Neuronal stem cell (in vitro differentiated cells): ENCODE measurements at regions not wholly inside any gene's neighbourhood (a gene's known extent, or its start where the extent isn't known, plus 50 kb on each side); places are given as distances from the start of the nearest gene placed in this dataset.

Experiments used
- DNase-seq: peaks from one replicate; pipeline ENCODE4 v3.0.0-alpha.2; 2013; ENCODE audit warnings: low spot score
- H2AFZ ChIP-seq: one replicate; pipeline ENCODE4 v1.6.1; 2013; ENCODE audit warnings: mild to moderate bottlenecking, low read length, inconsistent platforms
- H2AK5ac ChIP-seq: 2 replicates; pipeline ENCODE4 v1.6.1; 2013; ENCODE audit warnings: low read depth, mild to moderate bottlenecking, inconsistent platforms, low read length, moderate library complexity, mixed read lengths
- H2BK120ac ChIP-seq: 2 replicates; pipeline ENCODE4 v1.6.1; 2013; ENCODE audit warnings: low read depth, mild to moderate bottlenecking, inconsistent platforms, low read length, moderate library complexity, mixed read lengths
- H2BK12ac ChIP-seq: one replicate; pipeline ENCODE4 v1.6.1; 2013; ENCODE audit warnings: low read length, inconsistent platforms
- H2BK15ac ChIP-seq: 2 replicates; pipeline ENCODE4 v1.6.1; 2013; ENCODE audit warnings: mild to moderate bottlenecking, low read length, inconsistent platforms, mixed read lengths
- H2BK5ac ChIP-seq: one replicate; pipeline ENCODE4 v1.6.1; 2013; ENCODE audit warnings: inconsistent platforms, mild to moderate bottlenecking, low read length, moderate library complexity
- H3K14ac ChIP-seq: one replicate; pipeline ENCODE4 v1.6.1; 2013; ENCODE audit warnings: low read length, inconsistent platforms
- H3K18ac ChIP-seq: 2 replicates; pipeline ENCODE4 v1.6.1; 2013; ENCODE audit warnings: low read length, inconsistent platforms
- H3K23ac ChIP-seq: 2 replicates; pipeline ENCODE4 v1.6.1; 2013; ENCODE audit warnings: low read depth, mild to moderate bottlenecking, mixed read lengths, low read length, inconsistent platforms; ENCODE audit not compliant: poor library complexity
- H3K27ac ChIP-seq: replicated peaks from 3 replicates; pipeline ENCODE4 v1.5.1; 2013; ENCODE audit warnings: low read length, inconsistent platforms
- H3K27me3 ChIP-seq, 3 experiments: 2 replicates each; pipeline ENCODE4 v1.6.1; 2013; ENCODE audit warnings: low read length in 3 of 3, mild to moderate bottlenecking in 2 of 3, inconsistent platforms in 1 of 3, low read depth in 1 of 3, mixed read lengths in 1 of 3, moderate library complexity in 1 of 3; ENCODE audit not compliant: control insufficient read depth in 3 of 3, insufficient read depth in 3 of 3
- H3K36me3 ChIP-seq, 2 donors: replicated peaks in 1 of 2; 2 replicates each; pipeline ENCODE4 v1.6.1; 2013; ENCODE audit warnings: low read length in 2 of 2; ENCODE audit not compliant: control insufficient read depth in 2 of 2, insufficient read depth in 2 of 2
- H3K4ac ChIP-seq: 2 replicates; pipeline ENCODE4 v1.6.1; 2013; ENCODE audit warnings: inconsistent platforms, mild to moderate bottlenecking, low read length, moderate library complexity
- H3K4me1 ChIP-seq, 2 donors: 1 replicate in 1 of 2; 2 replicates in 1 of 2; pipeline ENCODE4 v1.6.1; 2013; ENCODE audit warnings: low read length in 2 of 2, low read depth in 1 of 2; ENCODE audit not compliant: control insufficient read depth in 2 of 2, insufficient read depth in 1 of 2
- H3K4me2 ChIP-seq: one replicate; pipeline ENCODE4 v1.6.1; 2013; ENCODE audit warnings: mild to moderate bottlenecking, low read length, inconsistent platforms; ENCODE audit not compliant: insufficient read depth, poor library complexity, severe bottlenecking
- H3K4me3 ChIP-seq, 2 donors: 2 replicates each; pipeline ENCODE4 v1.5.1; 2013; ENCODE audit warnings: low read length in 2 of 2, mild to moderate bottlenecking in 2 of 2, inconsistent platforms in 1 of 2, moderate library complexity in 1 of 2
- H3K79me1 ChIP-seq: one replicate; pipeline ENCODE4 v1.6.1; 2013; ENCODE audit warnings: low read depth, mild to moderate bottlenecking, inconsistent platforms, low read length, moderate library complexity
- H3K9ac ChIP-seq: one replicate; pipeline ENCODE4 v1.6.1; 2013; ENCODE audit warnings: mild to moderate bottlenecking, low read depth, low read length, inconsistent platforms; ENCODE audit not compliant: poor library complexity
- H3K9me3 ChIP-seq, 2 donors: replicated peaks in 1 of 2; 2 replicates each; pipeline versions ENCODE3 to v1.6.1; 2013; ENCODE audit warnings: low read length in 2 of 2, mild to moderate bottlenecking in 2 of 2, inconsistent platforms in 1 of 2, low read depth in 1 of 2, mixed read lengths in 1 of 2, moderate library complexity in 1 of 2; ENCODE audit not compliant: control insufficient read depth in 2 of 2, insufficient read depth in 1 of 2
- H4K8ac ChIP-seq: one replicate; pipeline ENCODE4 v1.6.1; 2013; ENCODE audit warnings: low read depth, mild to moderate bottlenecking, inconsistent platforms, low read length, moderate library complexity
- H4K91ac ChIP-seq: one replicate; pipeline ENCODE4 v1.6.1; 2013; ENCODE audit warnings: low read length, low read depth, mild to moderate bottlenecking, inconsistent platforms; ENCODE audit not compliant: poor library complexity
- WGBS, 2 donors: extraction: QIAGEN DNeasy Blood & Tissue Kit; methylation state at CpG; one replicate each; pipeline ENCODE4 v1.1.7; 2013; ENCODE audit warnings: missing lambda C conversion rate in 2 of 2, mixed read lengths in 1 of 2; ENCODE audit not compliant: insufficient read length in 2 of 2, insufficient replicate concordance in 1 of 2; ENCODE audit errors: extremely low coverage in 2 of 2; 5-methylcytosine and 5-hydroxymethylcytosine counted together

- Histone ChIP-seq H3K27me3 (no peaks in the 10 kb centered on the region), H2BK15ac (no peak overlapping the region), H2BK120ac (no peak overlapping the region), H3K9ac (no peak overlapping the region), H3K4me2 (no peak overlapping the region), H3K27ac (no peak overlapping the region), H3K14ac (no peak overlapping the region), H3K23ac (no peak overlapping the region), H3K4me1 (no peaks in the 10 kb centered on the region), H3K79me1 (no peaks in the 10 kb centered on the region), H3K36me3 (no peaks in the 10 kb centered on the region), H2AK5ac (no peak overlapping the region), H4K91ac (no peak overlapping the region), H2BK5ac (no peak overlapping the region), H3K4me3 (no peak overlapping the region), H3K9me3 (no peaks in the 10 kb centered on the region), H3K18ac (no peak overlapping the region), H2BK12ac (no peak overlapping the region), H4K8ac (no peak overlapping the region), H2AFZ (no peak overlapping the region), H3K4ac (no peak overlapping the region)
- DNase-seq = no peak
- WGBS, 2 donors = no CpG with 5 or more reads among the region's 3 CpGs
These were observed 834.3 kb downstream of the KCNT2 start for GRCh38 chr1:195773931-195774330.

- Histone ChIP-seq H3K23ac (no peak overlapping the region), H3K4me1 (no peaks in the 10 kb centered on the region), H3K27me3 (no peaks in the 10 kb centered on the region), H3K9me3 (no peaks in the 10 kb centered on the region), H3K4ac (no peak overlapping the region), H3K4me3 (no peak overlapping the region), H2AK5ac (no peak overlapping the region), H2BK12ac (no peak overlapping the region), H2BK15ac (no peak overlapping the region), H2BK120ac (no peak overlapping the region), H2AFZ (no peak overlapping the region), H4K8ac (no peak overlapping the region), H3K79me1 (no peaks in the 10 kb centered on the region), H4K91ac (no peak overlapping the region), H3K27ac (no peak overlapping the region), H2BK5ac (no peak overlapping the region), H3K36me3 (no peaks in the 10 kb centered on the region), H3K14ac (no peak overlapping the region), H3K9ac (no peak overlapping the region), H3K18ac (no peak overlapping the region), H3K4me2 (no peak overlapping the region)
- no peak for DNase-seq
These were observed 838.8 kb downstream of the KCNT2 start for GRCh38 chr1:195769461-195769860.

GRCh38 chr1:195768936-195769335 is 839.3 kb downstream of the KCNT2 start:
- H2BK12ac ChIP-seq = no peak overlapping the region
- DNase-seq = no peak
- no peak overlapping the region for H3K4ac ChIP-seq
- H3K9me3 ChIP-seq = no peaks in the 10 kb centered on the region
- H4K8ac ChIP-seq = no peak overlapping the region
- no peak overlapping the region for H3K23ac ChIP-seq
- H3K79me1 ChIP-seq = no peaks in the 10 kb centered on the region
- no peak overlapping the region for H3K27ac ChIP-seq
- no peak overlapping the region for H3K14ac ChIP-seq
- H3K18ac ChIP-seq = no peak overlapping the region
- H2AFZ ChIP-seq = no peak overlapping the region
- H2BK15ac ChIP-seq = no peak overlapping the region
- H4K91ac ChIP-seq = no peak overlapping the region
- H2BK5ac ChIP-seq = no peak overlapping the region
- H2AK5ac ChIP-seq = no peak overlapping the region
- H3K27me3 ChIP-seq = no peaks in the 10 kb centered on the region
- no peaks in the 10 kb centered on the region for H3K4me1 ChIP-seq
- H2BK120ac ChIP-seq = no peak overlapping the region
- no peak overlapping the region for H3K9ac ChIP-seq
- no peak overlapping the region for H3K4me3 ChIP-seq
- H3K36me3 ChIP-seq = no peaks in the 10 kb centered on the region
- H3K4me2 ChIP-seq = no peak overlapping the region

- H2BK15ac ChIP-seq = no peak overlapping the region
- WGBS, 2 donors = no CpG with 5 or more reads among the region's 2 CpGs
These were observed 839.9 kb downstream of the KCNT2 start for GRCh38 chr1:195768377-195768776.

More at GRCh38 chr1:195768377-195768776, 839.9 kb downstream of the KCNT2 start:
- Histone ChIP-seq H3K9ac (no peak overlapping the region), H3K4me3 (no peak overlapping the region), H2AK5ac (no peak overlapping the region), H3K36me3 (no peaks in the 10 kb centered on the region), H3K4ac (no peak overlapping the region), H3K18ac (no peak overlapping the region), H3K27ac (no peak overlapping the region), H3K14ac (no peak overlapping the region), H3K79me1 (no peaks in the 10 kb centered on the region), H3K4me2 (no peak overlapping the region), H2BK12ac (no peak overlapping the region), H4K91ac (no peak overlapping the region), H3K23ac (no peak overlapping the region), H3K4me1 (no peaks in the 10 kb centered on the region), H4K8ac (no peak overlapping the region), H2BK5ac (no peak overlapping the region), H3K27me3 (no peaks in the 10 kb centered on the region), H2BK120ac (no peak overlapping the region), H2AFZ (no peak overlapping the region), H3K9me3 (peaks cover 0 to under 1% of the 10 kb centered on the region in 2 donors)
- DNase-seq = no peak
